HEK293 (cell line): ENCODE measurements at regions not wholly inside any gene's neighbourhood (a gene's known extent, or its start where the extent isn't known, plus 50 kb on each side); places are given as distances from the start of the nearest gene placed in this dataset.

Experiments
- CTCF ChIP-seq: fragments of 450-650 bp; formaldehyde crosslinking; IDR thresholded peaks from 2 replicates; pipeline ENCODE4 v1.5.1; 2016; ENCODE audit warnings: missing biosample characterization, missing genetic modification characterization
- KLF16 ChIP-seq: fragments of 450-650 bp; formaldehyde crosslinking; IDR thresholded peaks from 2 replicates; pipeline ENCODE4 v1.5.1; 2017; ENCODE audit warnings: missing biosample characterization, missing genetic modification characterization
- MEIS1 ChIP-seq: sonication (generic); formaldehyde crosslinking; IDR thresholded peaks from 2 replicates; pipeline ENCODE4 v1.8.1; 2022; ENCODE audit warnings: missing genetic modification reagents, mild to moderate bottlenecking, borderline replicate concordance
- SETDB1 ChIP-seq: IDR thresholded peaks from one replicate; pipeline ENCODE4 v1.6.1; 2017; ENCODE audit warnings: mild to moderate bottlenecking, low read length, moderate library complexity, mixed read lengths; ENCODE audit not compliant: insufficient read length
- TRIM28 ChIP-seq: IDR thresholded peaks from 2 replicates; pipeline ENCODE4 v1.6.1; 2011; ENCODE audit warnings: low read length, control low read depth, borderline replicate concordance
- ZBTB8A ChIP-seq: fragments of 450-650 bp; formaldehyde crosslinking; IDR thresholded peaks from 2 replicates; pipeline ENCODE4 v1.5.1; 2016; ENCODE audit warnings: missing biosample characterization, missing genetic modification characterization
- ZNF155 ChIP-seq: fragments of 450-650 bp; formaldehyde crosslinking; IDR thresholded peaks from 2 replicates; pipeline ENCODE4 v1.5.1; 2016; ENCODE audit warnings: missing biosample characterization, missing genetic modification characterization
- ZNF248 ChIP-seq: fragments of 450-650 bp; formaldehyde crosslinking; IDR thresholded peaks from 2 replicates; pipeline ENCODE4 v1.5.1; 2017; ENCODE audit warnings: missing biosample characterization, missing genetic modification characterization
- ZNF433 ChIP-seq: fragments of 450-650 bp; formaldehyde crosslinking; IDR thresholded peaks from 2 replicates; pipeline ENCODE4 v1.5.1; 2016; ENCODE audit warnings: missing biosample characterization, missing genetic modification characterization, low read depth
- ZNF837 ChIP-seq: fragments of 450-650 bp; formaldehyde crosslinking; IDR thresholded peaks from 2 replicates; pipeline ENCODE4 v1.5.1; 2016; ENCODE audit warnings: missing biosample characterization, missing genetic modification characterization
- TF ChIP-seq, protein P1 (sequence below): fragments of 450-650 bp; formaldehyde crosslinking; IDR thresholded peaks from 2 replicates; pipeline ENCODE4 v1.5.1; 2016; ENCODE audit warnings: missing biosample characterization, missing genetic modification characterization

- TF ChIP-seq CTCF (no peak), TRIM28 (no peak), KLF16 (tag by site-specific recombination) (no peak), ZNF433 (no peak), MEIS1 (CRISPR knock-in tag) (no peak), SETDB1 (no peak), ZNF248 (no peak), ZNF837 (tag by site-specific recombination) (no peak), ZNF155 (tag by site-specific recombination) (no peak), ZBTB8A (no peak)
- TF ChIP-seq, protein P1, sequence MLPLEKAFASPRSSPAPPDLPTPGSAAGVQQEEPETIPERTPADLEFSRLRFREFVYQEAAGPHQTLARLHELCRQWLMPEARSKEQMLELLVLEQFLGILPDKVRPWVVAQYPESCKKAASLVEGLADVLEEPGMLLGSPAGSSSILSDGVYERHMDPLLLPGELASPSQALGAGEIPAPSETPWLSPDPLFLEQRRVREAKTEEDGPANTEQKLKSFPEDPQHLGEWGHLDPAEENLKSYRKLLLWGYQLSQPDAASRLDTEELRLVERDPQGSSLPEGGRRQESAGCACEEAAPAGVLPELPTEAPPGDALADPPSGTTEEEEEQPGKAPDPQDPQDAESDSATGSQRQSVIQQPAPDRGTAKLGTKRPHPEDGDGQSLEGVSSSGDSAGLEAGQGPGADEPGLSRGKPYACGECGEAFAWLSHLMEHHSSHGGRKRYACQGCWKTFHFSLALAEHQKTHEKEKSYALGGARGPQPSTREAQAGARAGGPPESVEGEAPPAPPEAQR (tag by site-specific recombination): no peak
Measured at GRCh38 chr10:8314486-8314885, 260.0 kb downstream of the GATA3 start.
